Liver (tissue), 8 donors: ENCODE measurements at regions not wholly inside any gene's neighbourhood (a gene's known extent, or its start where the extent isn't known, plus 50 kb on each side); places are given as distances from the start of the nearest gene placed in this dataset.

Experiments
- DNase-seq: peaks from one replicate; pipeline ENCODE4 v3.0.0-alpha.2; 2017; ENCODE audit warnings: low spot score
- H3K27ac ChIP-seq, 2 donors: one replicate each; pipeline ENCODE4 v1.7.0; 2013; ENCODE audit warnings: inconsistent platforms in 2 of 2, low read length in 2 of 2, control low read depth in 1 of 2, low read depth in 1 of 2, mild to moderate bottlenecking in 1 of 2
- H3K27me3 ChIP-seq, 4 donors: one replicate each; pipeline versions ENCODE4 v1.6.1 to v1.7.0; 2013; ENCODE audit warnings: low read length in 3 of 4, inconsistent platforms in 1 of 4, mild to moderate bottlenecking in 1 of 4, moderate library complexity in 1 of 4; ENCODE audit not compliant: control insufficient read depth in 4 of 4, insufficient read depth in 4 of 4
- H3K36me3 ChIP-seq, 4 donors: one replicate each; pipeline versions ENCODE4 v1.6.1 to v1.7.0; 2013; ENCODE audit warnings: low read length in 3 of 4, mild to moderate bottlenecking in 3 of 4, low read depth in 1 of 4, moderate library complexity in 1 of 4; ENCODE audit not compliant: control insufficient read depth in 4 of 4, insufficient read depth in 3 of 4
- H3K4me1 ChIP-seq, 4 donors: one replicate each; pipeline versions ENCODE4 v1.6.1 to v1.7.0; 2013; ENCODE audit warnings: low read length in 3 of 4, mild to moderate bottlenecking in 3 of 4, moderate library complexity in 1 of 4; ENCODE audit not compliant: control insufficient read depth in 4 of 4, insufficient read depth in 4 of 4
- H3K4me3 ChIP-seq, 3 donors: one replicate each; pipeline versions ENCODE4 v1.6.1 to v1.7.0; 2013; ENCODE audit warnings: low read length in 3 of 3, control low read depth in 1 of 3, low read depth in 1 of 3, mild to moderate bottlenecking in 1 of 3
- H3K9ac ChIP-seq, 2 donors: one replicate each; pipeline ENCODE4 v1.7.0; 2013; ENCODE audit warnings: low read length in 2 of 2, mild to moderate bottlenecking in 2 of 2, moderate library complexity in 2 of 2, control low read depth in 1 of 2, low read depth in 1 of 2
- H3K9me3 ChIP-seq, 4 donors: one replicate each; pipeline versions ENCODE4 v1.6.1 to v1.7.0; 2013; ENCODE audit warnings: low read length in 3 of 4; ENCODE audit not compliant: control insufficient read depth in 4 of 4
- ATF3 ChIP-seq: IDR thresholded peaks from 2 replicates; pipeline ENCODE4 v1.6.1; 2016; ENCODE audit warnings: antibody characterized with exemption
- CTCF ChIP-seq: fragments of 150-350 bp; IDR thresholded peaks from 2 replicates; pipeline ENCODE4 v1.5.1; 2017; ENCODE audit warnings: improper control_type of control experiment, low read depth, low read length; ENCODE audit not compliant: missing input control
- EGR1 ChIP-seq, 2 donors: IDR thresholded peaks; 2 replicates each; pipeline ENCODE4 v1.6.1; 2016 to 2018; ENCODE audit warnings: antibody characterized with exemption in 2 of 2, low read depth in 2 of 2
- FOXA2 ChIP-seq: IDR thresholded peaks from 2 replicates; pipeline ENCODE4 v1.6.1; 2016; ENCODE audit warnings: antibody characterized with exemption
- GABPA ChIP-seq, 2 donors: IDR thresholded peaks in 1 of 2; conservative IDR thresholded peaks in 1 of 2; 2 replicates each; pipeline ENCODE4 v1.6.1; 2016; ENCODE audit warnings: antibody characterized with exemption in 2 of 2, mild to moderate bottlenecking in 1 of 2, moderate library complexity in 1 of 2
- HNF4G ChIP-seq: IDR thresholded peaks from 2 replicates; pipeline ENCODE4 v1.6.1; 2016; ENCODE audit warnings: antibody characterized with exemption
- JUND ChIP-seq, 2 donors: IDR thresholded peaks; 2 replicates each; pipeline ENCODE4 v1.6.1; 2016; ENCODE audit warnings: antibody characterized with exemption in 2 of 2
- MAX ChIP-seq: IDR thresholded peaks from 2 replicates; pipeline ENCODE4 v1.6.1; 2016; ENCODE audit warnings: antibody characterized with exemption
- NR2F2 ChIP-seq: IDR thresholded peaks from 2 replicates; pipeline ENCODE4 v1.6.1; 2016; ENCODE audit warnings: antibody characterized with exemption
- RAD21 ChIP-seq, 2 donors: IDR thresholded peaks; 2 replicates each; pipeline ENCODE4 v1.6.1; 2016; ENCODE audit warnings: antibody characterized with exemption in 2 of 2, mild to moderate bottlenecking in 2 of 2
- REST ChIP-seq: IDR thresholded peaks from 2 replicates; pipeline ENCODE4 v1.6.1; 2016; ENCODE audit warnings: antibody characterized with exemption, mild to moderate bottlenecking
- RXRA ChIP-seq, 2 donors: IDR thresholded peaks; 2 replicates each; pipeline ENCODE4 v1.6.1; 2017 to 2018; ENCODE audit warnings: antibody characterized with exemption in 2 of 2, mild to moderate bottlenecking in 1 of 2
- SP1 ChIP-seq: IDR thresholded peaks from 2 replicates; pipeline ENCODE4 v1.6.1; 2018; ENCODE audit warnings: antibody characterized with exemption, mild to moderate bottlenecking
- TAF1 ChIP-seq: conservative IDR thresholded peaks from 2 replicates; pipeline ENCODE4 v1.6.1; 2016; ENCODE audit warnings: antibody characterized with exemption, mild to moderate bottlenecking
- YY1 ChIP-seq: IDR thresholded peaks from 2 replicates; pipeline ENCODE4 v1.6.1; 2016; ENCODE audit warnings: antibody characterized with exemption, mild to moderate bottlenecking
- ZBTB33 ChIP-seq: IDR thresholded peaks from 2 replicates; pipeline ENCODE4 v1.6.1; 2016; ENCODE audit warnings: antibody characterized with exemption
- WGBS: extraction: QIAGEN DNeasy Blood & Tissue Kit; methylation state at CpG from one replicate; pipeline ENCODE4 v1.1.7; 2013; 5-methylcytosine and 5-hydroxymethylcytosine counted together
- donor health status: healthy.
- donor health status: healthy.
- donor health status: healthy.
- donor health status: healthy.
- donor health status: healthy.

- WGBS = 90% methylated on average over 3 of the region's 3 CpGs
- Histone ChIP-seq H3K4me1 (peaks cover 0 to 5% (median 2%) of the 10 kb centered on the region in 4 donors), H3K27ac (no peak overlapping the region), H3K9me3 (no peaks in the 10 kb centered on the region), H3K27me3 (no peaks in the 10 kb centered on the region), H3K36me3 (no peaks in the 10 kb centered on the region), H3K9ac (no peak overlapping the region), H3K4me3 (no peak overlapping the region)
- TF ChIP-seq ATF3 (no peak), EGR1 (IDR thresholded peaks at IDR 0.05; ENCODE audit: low read depth in 2 of 2) (no peak), JUND (IDR thresholded peaks at IDR 0.05) (no peak)
- DNase-seq = no peak
Observed at GRCh38 chr9:82567953-82568352, 495.0 kb downstream of the RASEF start.

GRCh38 chr9:82570226-82570625, 492.7 kb downstream of the RASEF start:
- DNase-seq = no peak
- TF ChIP-seq JUND (IDR thresholded peaks at IDR 0.05) = no peak
- no peak for TF ChIP-seq ZBTB33
- TF ChIP-seq YY1 = no peak
- peak; percentile 51 to 74 for TF ChIP-seq RAD21 (IDR thresholded peaks at IDR 0.05)
- no peak for TF ChIP-seq SP1
- TF ChIP-seq REST = no peak
- peak in 1 of 2 donors; percentile 7 for TF ChIP-seq RXRA (IDR thresholded peaks at IDR 0.05)
- TF ChIP-seq CTCF = no peak

GRCh38 chr9:82571540-82571939, 491.4 kb downstream of the RASEF start:
- Histone ChIP-seq H3K9me3 (peaks cover 0 to 4% (median 1%) of the 10 kb centered on the region in 4 donors), H3K36me3 (no peaks in the 10 kb centered on the region), H3K9ac (no peak overlapping the region), H3K4me3 (no peak overlapping the region), H3K27me3 (no peaks in the 10 kb centered on the region), H3K27ac (no peak overlapping the region), H3K4me1 (no peaks in the 10 kb centered on the region)
- TF ChIP-seq HNF4G (no peak), EGR1 (IDR thresholded peaks at IDR 0.05; ENCODE audit: low read depth in 2 of 2) (no peak), TAF1 (no peak), REST (no peak), ATF3 (no peak), SP1 (no peak), FOXA2 (no peak), NR2F2 (no peak), MAX (no peak), RXRA (IDR thresholded peaks at IDR 0.05) (no peak), RAD21 (IDR thresholded peaks at IDR 0.05) (no peak), GABPA (IDR thresholded peaks at IDR 0.05 in 1 of 2, conservative IDR thresholded peaks at IDR 0.05 in 1 of 2) (no peak)
- no peak for DNase-seq

More at GRCh38 chr9:82570226-82570625, 492.7 kb downstream of the RASEF start:
- Histone ChIP-seq H3K9ac (no peak overlapping the region), H3K4me3 (no peak overlapping the region), H3K27ac (no peak overlapping the region), H3K4me1 (peaks cover 0 to 5% (median 1%) of the 10 kb centered on the region in 4 donors), H3K27me3 (no peaks in the 10 kb centered on the region), H3K36me3 (no peaks in the 10 kb centered on the region), H3K9me3 (peaks cover 0 to 3% (median 1%) of the 10 kb centered on the region in 4 donors)
